HFF-Myc (cell line): ENCODE measurements at regions not wholly inside any gene's neighbourhood (a gene's known extent, or its start where the extent isn't known, plus 50 kb on each side); places are given as distances from the start of the nearest gene placed in this dataset.

Experiments used
- DNase-seq: peaks from one replicate; pipeline ENCODE4 v3.0.0-alpha.2; 2011; ENCODE audit warnings: low read depth; ENCODE audit errors: extremely low read depth
- H3K4me3 ChIP-seq: replicated peaks from 2 replicates; pipeline ENCODE4 v1.5.1; 2011; ENCODE audit warnings: low read depth, mild to moderate bottlenecking, control low read depth, low read length
- CTCF ChIP-seq: IDR thresholded peaks from 2 replicates; pipeline ENCODE4 v1.5.1; 2012; ENCODE audit warnings: mild to moderate bottlenecking, low read depth, low read length, control low read depth; ENCODE audit errors: missing control alignments

- no peak for TF ChIP-seq CTCF
- no peak overlapping the region for H3K4me3 ChIP-seq
- DNase-seq, result no peak
Measured at GRCh38 chr13:60925686-60926085, 490.0 kb downstream of the PCDH20 start.

GRCh38 chr13:60924856-60925255, 490.8 kb downstream of the PCDH20 start:
- TF ChIP-seq CTCF, result no peak
- DNase-seq, result no peak
- H3K4me3 ChIP-seq, result no peak overlapping the region

GRCh38 chr13:60922576-60923231, 492.9 kb downstream of the PCDH20 start:
- no peak overlapping the region for H3K4me3 ChIP-seq
- DNase-seq, result no peak
- no peak for TF ChIP-seq CTCF

- no peak overlapping the region for H3K4me3 ChIP-seq
- DNase-seq, result no peak
- no peak for TF ChIP-seq CTCF
Measured at GRCh38 chr13:60893801-60894200, 496.8 kb downstream of the TDRD3 start.

- H3K4me3 ChIP-seq, result no peak overlapping the region
- no peak for TF ChIP-seq CTCF
- DNase-seq, result no peak
Measured at GRCh38 chr13:60887711-60888110, 490.7 kb downstream of the TDRD3 start.

GRCh38 chr13:60881507-60881906, 484.5 kb downstream of the TDRD3 start:
- TF ChIP-seq CTCF, result no peak
- no peak overlapping the region for H3K4me3 ChIP-seq
- DNase-seq, result no peak

- DNase-seq, result no peak
- no peak overlapping the region for H3K4me3 ChIP-seq
- TF ChIP-seq CTCF, result no peak
Measured at GRCh38 chr13:60873116-60873515, 476.1 kb downstream of the TDRD3 start.
